ENCODE measurements at regions not wholly inside any gene's neighbourhood (a gene's known extent, or its start where the extent isn't known, plus 50 kb on each side); places are given as distances from the start of the nearest gene placed in this dataset.
A peak's percentile ranks its signal among the peaks of the same experiment; 100 is the strongest.

- TF ChIP-seq REST (IDR thresholded peaks at IDR 0.05; ENCODE audit: unreplicated experiment) (no peak), JUNB (IDR thresholded peaks at IDR 0.05; ENCODE audit: unreplicated experiment) (no peak), EZH2phosphoT487 (IDR thresholded peaks at IDR 0.05; ENCODE audit: unreplicated experiment) (no peak), STAT1 (IDR thresholded peaks at IDR 0.05; ENCODE audit: unreplicated experiment) (no peak), CTCF (conservative IDR thresholded peaks at IDR 0.05; ENCODE audit: low read depth in 2 of 2) (no peak), EZH2 (IDR thresholded peaks at IDR 0.05; ENCODE audit: low read depth, unreplicated experiment) (no peak), POLR2AphosphoS5 (IDR thresholded peaks at IDR 0.05; ENCODE audit: low read depth) (no peak), ZNF114 (CRISPR knock-in tag; IDR thresholded peaks at IDR 0.05) (no peak), NANOG (IDR thresholded peaks at IDR 0.05; ENCODE audit: borderline replicate concordance) (no peak)
- TF ChIP-seq, protein P1, sequence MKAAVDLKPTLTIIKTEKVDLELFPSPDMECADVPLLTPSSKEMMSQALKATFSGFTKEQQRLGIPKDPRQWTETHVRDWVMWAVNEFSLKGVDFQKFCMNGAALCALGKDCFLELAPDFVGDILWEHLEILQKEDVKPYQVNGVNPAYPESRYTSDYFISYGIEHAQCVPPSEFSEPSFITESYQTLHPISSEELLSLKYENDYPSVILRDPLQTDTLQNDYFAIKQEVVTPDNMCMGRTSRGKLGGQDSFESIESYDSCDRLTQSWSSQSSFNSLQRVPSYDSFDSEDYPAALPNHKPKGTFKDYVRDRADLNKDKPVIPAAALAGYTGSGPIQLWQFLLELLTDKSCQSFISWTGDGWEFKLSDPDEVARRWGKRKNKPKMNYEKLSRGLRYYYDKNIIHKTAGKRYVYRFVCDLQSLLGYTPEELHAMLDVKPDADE (IDR thresholded peaks at IDR 0.05): no peak
These were observed 51.8 kb upstream of the AFDN start (continued) for GRCh38 chr6:167774881-167775280.

- Histone ChIP-seq H2AFZ (peak overlapping the region; percentile 59; the same call in 1 of the 2 replicates), H3K9me2 (ENCODE audit: insufficient read depth) (no peaks in the 10 kb centered on the region), H3F3A (replicated peaks; ENCODE audit: low read depth) (no peaks in the 10 kb centered on the region), H3K4me3 (no peak overlapping the region), H3K4me1 (ENCODE audit: insufficient read depth) (no peaks in the 10 kb centered on the region), H3K27me3 (ENCODE audit: insufficient read depth) (no peaks in the 10 kb centered on the region), H3K79me2 (replicated peaks; ENCODE audit: insufficient read depth) (no peaks in the 10 kb centered on the region), H3K36me3 (ENCODE audit: insufficient read depth) (no peaks in the 10 kb centered on the region), H3K4me2 (no peak overlapping the region), H4K20me1 (replicated peaks; ENCODE audit: insufficient read depth) (no peaks in the 10 kb centered on the region), H3K27ac (ENCODE audit: low read depth) (no peak overlapping the region)
- peaks cover 7% of the 10 kb centered on the region for H3K27me3 Mint-ChIP-seq (ENCODE audit: insufficient read depth, low read depth, poor library complexity)
- H3K9me3 Mint-ChIP-seq: no peaks in the 10 kb centered on the region
- no peak overlapping the region for H3K4me3 Mint-ChIP-seq
- ATAC-seq (no peak), DNase-seq (ENCODE audit: low spot score) (no peak)
- H3K4me1 Mint-ChIP-seq: peaks cover 3% of the 10 kb centered on the region; the same call in 1 of the 3 replicates
- H3K36me3 Mint-ChIP-seq (ENCODE audit: low read depth): no peaks in the 10 kb centered on the region
- H3K27ac Mint-ChIP-seq: no peak overlapping the region
- TF ChIP-seq JUNB (IDR thresholded peaks at IDR 0.05; ENCODE audit: unreplicated experiment) (no peak), ZNF114 (CRISPR knock-in tag; IDR thresholded peaks at IDR 0.05) (no peak), EZH2phosphoT487 (IDR thresholded peaks at IDR 0.05; ENCODE audit: unreplicated experiment) (no peak), POLR2AphosphoS5 (IDR thresholded peaks at IDR 0.05; ENCODE audit: low read depth) (no peak), NANOG (IDR thresholded peaks at IDR 0.05; ENCODE audit: borderline replicate concordance) (no peak), EZH2 (IDR thresholded peaks at IDR 0.05; ENCODE audit: low read depth, unreplicated experiment) (no peak), CREB1 (CRISPR knock-in tag; IDR thresholded peaks at IDR 0.05; ENCODE audit: low read depth) (no peak), REST (IDR thresholded peaks at IDR 0.05; ENCODE audit: unreplicated experiment) (no peak), STAT1 (IDR thresholded peaks at IDR 0.05; ENCODE audit: unreplicated experiment) (no peak)
- TF ChIP-seq, protein P1 (IDR thresholded peaks at IDR 0.05): no peak
These were observed 49.6 kb upstream of the AFDN start for GRCh38 chr6:167776906-167777627.
